Activated CD8-positive, alpha-beta memory T cell treated with anti-CD3 and anti-CD28 coated beads, Interleukin-2, amount 50 U/mL, for 4 hours (primary cell): ENCODE measurements at regions not wholly inside any gene's neighbourhood (a gene's known extent, or its start where the extent isn't known, plus 50 kb on each side); places are given as distances from the start of the nearest gene placed in this dataset.

Source experiments
- DNase-seq: peaks from one replicate; pipeline ENCODE4 v3.0.0-alpha.2; 2020

DNA sequence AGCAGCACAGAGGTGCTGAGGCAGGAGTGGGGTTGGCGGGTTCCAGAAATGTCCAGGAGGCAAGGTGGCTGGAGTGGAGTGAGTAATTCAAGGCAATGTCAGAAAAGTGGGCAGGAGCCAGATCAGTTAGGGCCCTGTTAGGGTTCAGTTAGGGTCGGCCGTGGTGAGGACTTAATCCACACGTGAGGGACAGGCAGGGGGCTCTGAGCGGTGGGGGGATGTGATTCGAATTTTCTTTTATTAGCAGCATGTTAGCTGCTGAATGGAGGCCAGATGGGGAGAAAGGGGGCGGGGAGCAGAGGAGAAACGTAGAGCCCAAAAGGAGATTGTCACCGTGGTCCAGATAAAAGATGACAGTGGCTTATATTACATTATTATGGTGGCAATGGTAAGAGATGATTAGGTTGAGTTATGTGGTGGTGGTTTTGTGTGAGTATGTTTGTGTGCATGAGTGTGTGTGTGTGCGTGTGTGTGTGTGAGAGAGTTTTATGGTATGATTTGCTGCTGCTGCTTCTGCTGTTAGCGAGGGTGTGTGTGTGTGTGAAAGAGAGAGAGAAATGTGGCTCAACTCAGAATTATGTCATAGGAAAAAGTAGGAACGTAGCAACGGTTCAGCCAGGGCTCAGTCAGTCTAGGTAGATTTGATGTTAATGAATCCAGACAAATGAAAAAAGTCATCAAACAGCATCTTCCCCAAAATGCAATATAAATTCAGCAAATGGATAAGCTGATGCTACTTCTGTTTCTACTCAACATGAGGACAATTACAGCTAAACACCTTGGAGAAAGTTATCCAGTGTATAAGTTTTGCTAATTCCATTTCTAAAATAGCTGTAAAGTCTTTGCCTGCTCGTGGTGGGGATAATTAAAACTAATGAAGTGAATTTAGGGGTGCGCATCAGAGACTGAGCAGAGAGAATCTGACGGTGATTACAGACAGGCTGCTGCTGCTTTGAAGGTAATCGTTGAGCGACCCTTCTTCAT is 390.6 kb downstream of the HAPSTR1 start:
- DNase-seq: no peak

DNA sequence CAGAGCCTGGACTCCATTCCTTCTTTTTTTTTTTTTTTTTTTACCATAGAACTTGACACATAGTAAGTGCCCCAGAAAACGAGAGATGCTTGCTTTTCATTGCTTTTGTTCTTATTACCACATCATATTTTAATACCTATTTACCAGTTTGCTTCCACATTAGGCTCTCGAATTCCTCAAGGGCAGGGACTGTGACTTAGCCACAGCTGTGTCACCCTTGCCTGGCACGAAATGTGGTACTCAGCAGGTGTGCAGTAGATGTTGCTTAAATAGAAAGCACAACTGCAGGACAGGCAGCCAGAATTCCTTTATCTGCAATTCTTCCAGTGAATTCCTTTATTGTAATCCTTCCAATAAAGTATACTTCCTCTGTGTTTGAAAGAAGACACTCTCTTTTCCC is 393.0 kb downstream of the HAPSTR1 start:
- no peak for DNase-seq

DNA sequence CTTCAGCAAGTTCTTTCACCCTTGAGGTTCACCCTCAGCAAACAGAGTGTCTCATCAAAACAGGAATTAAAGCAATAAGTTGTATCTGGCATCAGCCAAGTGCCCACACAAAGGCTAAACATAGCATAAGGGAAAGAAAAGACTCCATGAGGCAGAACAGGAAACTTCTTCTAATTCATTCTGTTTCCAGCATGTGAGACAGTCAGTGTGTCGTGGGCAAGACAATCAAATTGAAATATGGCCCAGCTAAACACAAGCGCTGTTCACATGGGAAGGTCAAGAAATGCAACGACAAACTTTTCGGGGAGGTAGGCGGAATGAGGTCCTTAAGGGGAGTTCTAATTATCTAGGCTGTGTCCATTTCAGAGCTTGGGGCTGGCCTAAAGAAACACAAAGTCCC is 393.4 kb downstream of the HAPSTR1 start:
- DNase-seq: no peak

DNA sequence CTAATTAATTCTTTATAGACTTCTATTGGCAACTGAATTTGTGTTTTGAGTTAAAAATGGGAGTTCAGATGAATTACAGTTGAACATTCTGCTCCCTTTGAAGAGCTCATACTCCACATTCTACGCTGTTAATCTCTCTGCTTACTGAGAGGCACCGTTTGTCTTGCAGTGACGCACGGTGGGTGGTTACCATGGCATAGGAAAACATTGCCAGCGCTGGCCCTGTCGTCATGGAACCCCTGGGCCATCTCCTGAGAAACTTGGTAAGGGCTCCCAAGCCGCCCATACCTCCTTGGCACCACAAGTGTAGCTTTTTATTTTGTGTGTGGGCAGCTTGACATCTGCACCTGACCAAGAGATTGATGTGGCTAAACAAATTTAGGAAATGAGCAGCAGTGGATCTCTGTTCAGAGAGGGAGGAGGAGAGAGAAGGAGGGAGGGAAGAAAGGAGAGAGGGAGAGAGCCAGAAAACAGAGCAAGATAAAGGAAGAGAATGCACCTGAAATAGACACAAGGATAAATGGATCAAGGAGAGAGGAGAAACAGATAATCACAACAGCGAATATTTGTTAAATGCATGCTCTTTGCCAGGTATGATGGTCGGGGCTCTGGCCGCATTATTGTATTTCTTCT is 398.5 kb downstream of the HAPSTR1 start:
- DNase-seq: no peak

DNA sequence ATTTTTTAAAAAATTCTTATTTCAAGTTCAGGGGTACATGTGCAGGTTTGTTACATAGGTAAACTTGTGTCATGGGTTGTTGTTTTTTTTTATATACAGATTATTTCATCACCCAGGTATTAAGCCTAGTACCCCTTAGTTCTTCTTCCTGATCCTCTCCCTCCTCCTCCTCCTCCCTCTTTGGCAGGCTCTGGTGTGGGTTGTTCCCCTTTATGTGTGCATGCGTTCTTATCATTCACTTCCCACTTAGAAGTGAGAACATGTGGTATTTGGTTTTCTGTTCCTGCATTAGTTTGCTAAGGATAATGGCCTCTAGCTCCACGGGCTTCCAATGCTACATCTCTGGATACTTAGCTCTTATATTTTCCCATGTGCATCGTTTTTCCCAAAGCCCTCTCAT is 404.4 kb downstream of the HAPSTR1 start:
- no peak for DNase-seq

DNA sequence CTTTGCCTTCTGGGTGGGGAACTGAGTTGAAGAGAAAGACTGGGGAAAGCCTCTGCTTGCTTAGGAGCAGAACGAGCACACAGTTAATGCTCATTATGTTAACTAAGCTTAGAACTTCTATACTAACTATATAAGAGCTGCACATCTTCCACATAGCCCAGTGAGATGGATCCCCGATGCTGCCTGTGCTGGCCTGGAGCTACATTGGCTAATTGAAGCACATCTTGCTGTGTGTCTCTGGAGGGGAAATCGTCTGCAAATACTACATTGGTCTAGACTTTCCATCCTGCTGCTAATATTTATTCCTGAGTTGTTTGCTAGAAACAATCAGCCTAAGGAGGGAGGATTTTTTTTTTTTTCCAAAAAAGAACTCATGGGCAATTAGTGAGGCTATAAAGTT is 406.3 kb downstream of the HAPSTR1 start:
- no peak for DNase-seq

DNA sequence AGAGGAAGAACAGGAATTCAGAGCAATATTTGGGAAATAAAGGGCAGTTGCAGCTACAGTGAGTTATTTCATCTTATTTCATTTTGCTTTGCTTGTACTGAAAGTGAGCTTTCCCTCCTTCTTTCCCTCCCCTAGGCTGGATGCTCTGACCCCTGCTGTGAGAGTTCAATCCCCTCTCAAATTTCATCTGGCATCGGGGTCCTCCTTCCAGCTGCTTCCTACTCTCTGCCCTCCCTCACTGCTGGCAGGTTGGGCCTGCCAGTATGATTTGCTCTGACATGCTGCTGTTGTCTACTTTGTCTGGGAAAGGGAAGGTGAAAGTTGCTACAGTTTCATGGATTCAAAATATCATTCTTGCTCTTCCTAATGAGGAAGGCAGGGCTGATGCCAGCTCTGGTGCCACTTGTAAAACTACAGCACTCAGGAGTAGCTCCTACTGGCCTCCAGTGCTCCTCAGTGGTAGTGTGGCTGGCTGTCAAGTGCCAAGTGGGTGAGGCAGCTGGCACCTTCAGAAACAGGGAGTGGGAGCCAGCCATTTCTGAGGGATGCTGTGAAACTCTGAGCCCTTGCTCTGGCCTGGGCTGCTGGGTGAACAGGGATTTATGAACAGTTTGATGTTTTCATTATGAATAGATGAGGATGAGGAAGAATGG is 408.6 kb downstream of the HAPSTR1 start:
- DNase-seq: no peak

DNA sequence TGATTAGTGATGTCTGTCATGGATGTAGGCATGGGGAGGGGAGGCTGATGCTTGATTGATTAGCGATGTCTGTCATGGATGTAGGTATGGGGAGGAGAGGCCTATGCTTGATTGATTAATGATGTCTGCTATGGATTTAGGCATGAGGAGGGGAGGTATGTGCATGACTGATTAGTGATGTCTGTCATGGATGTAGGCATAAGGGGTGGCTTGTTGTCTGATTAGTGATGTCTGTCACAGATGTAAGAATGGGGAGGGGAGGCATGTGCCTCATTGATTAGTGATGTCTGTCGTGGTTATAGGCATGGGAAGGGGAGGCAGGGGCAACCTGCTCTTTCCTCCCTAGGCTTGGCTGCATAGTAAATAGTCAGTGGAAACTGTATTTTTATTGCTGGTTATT is 409.4 kb downstream of the HAPSTR1 start:
- no peak for DNase-seq

DNA sequence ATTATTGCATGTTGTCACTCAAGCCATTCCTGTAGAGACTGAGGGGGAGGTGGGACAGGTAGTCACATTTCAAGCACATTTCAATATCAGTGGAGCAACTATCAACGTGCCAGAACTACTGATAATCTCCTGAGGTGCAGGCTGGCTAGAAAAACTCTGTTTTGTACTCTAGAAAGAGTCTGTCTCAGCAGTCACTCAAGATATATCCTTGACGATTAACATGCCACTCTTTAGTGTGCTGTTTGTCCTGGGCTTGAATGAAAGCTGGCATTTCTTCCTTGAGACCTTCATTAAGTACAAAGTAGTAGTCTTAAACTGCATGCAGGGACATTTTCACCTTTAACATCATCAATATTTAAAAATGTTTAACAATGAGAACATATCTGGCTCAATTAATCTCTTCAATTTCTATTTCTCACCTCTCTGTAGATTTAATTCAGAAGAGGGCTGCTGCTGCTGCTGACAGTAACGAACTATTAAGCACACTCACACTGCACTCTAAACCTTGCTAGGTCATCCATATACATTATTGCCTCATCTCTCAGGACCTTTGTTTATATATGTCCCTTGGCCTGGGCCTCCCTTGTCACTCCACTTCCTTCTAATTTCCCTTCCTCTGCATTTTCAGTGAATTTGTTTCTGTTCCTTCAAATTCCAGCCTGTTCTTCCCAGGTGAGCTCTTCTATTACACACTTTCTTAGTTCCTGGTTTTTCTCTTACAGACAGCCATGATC is 412.0 kb downstream of the HAPSTR1 start:
- DNase-seq: no peak

DNA sequence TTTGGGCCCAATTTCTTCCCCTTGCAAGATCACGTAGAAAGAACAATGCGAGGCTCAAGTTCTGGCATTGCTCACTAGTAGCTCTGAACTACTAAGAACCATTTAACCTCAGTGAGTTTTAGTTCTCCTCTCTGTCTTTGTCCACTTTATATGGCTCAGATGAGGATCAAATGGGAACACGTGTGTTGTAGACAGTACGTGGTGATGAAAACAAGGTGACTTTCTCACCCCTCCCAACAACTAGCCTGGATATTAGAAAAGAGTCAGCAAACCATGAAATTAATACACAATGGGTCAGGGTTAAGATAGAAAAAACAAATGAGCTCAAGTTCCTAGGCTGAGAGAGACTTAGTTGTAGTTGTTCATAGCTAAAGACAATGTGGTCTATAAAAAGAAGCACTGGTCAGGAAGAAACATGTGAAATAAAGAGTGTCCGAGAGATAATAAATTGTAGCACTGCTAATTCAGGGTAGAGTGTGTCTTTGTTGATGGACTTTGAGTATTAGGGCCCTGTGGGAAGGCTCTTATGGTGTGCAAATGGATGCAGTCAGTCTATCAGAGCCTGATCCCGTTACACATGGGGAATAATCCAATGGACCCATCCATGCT is 417.0 kb downstream of the HAPSTR1 start:
- DNase-seq: no peak

DNA sequence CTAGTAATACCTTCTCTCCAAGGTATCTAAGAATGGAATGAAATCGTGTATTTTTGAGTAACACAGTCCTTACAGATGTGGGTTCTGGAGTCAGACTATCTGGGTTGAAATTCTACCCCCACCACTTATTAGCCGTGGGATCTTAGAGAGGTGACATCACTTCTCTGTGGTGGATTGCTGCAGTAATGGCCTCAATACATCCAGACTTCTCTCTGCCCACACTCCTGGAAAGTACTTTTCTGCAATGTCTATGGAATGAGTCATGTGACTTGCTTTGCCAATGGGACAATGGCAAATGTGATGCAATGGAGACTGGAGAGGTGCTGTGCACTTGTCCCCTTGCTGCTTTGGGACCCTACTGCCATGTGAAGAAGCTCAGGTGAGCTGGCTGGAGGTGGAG is 418.2 kb downstream of the HAPSTR1 start:
- no peak for DNase-seq

DNA sequence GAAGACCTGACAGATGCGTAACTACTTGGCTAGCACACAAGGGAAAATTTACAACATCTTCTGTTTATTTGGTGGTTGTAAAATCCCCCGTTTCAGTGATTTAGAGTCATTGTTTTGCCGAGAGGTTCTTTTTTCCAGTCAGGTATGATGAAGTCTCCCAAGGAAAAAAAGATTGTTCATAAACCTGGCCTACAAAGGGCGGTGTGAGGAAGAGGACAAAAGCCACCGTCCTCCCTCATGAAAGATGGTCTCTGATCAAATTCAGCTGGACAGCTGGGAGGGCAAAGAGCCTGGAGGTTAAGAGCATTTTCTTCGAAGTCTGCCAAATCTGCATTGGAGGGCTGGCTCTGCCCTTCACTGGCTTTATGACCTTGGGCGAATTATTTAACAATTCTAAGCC is 419.9 kb downstream of the HAPSTR1 start:
- DNase-seq: no peak

DNA sequence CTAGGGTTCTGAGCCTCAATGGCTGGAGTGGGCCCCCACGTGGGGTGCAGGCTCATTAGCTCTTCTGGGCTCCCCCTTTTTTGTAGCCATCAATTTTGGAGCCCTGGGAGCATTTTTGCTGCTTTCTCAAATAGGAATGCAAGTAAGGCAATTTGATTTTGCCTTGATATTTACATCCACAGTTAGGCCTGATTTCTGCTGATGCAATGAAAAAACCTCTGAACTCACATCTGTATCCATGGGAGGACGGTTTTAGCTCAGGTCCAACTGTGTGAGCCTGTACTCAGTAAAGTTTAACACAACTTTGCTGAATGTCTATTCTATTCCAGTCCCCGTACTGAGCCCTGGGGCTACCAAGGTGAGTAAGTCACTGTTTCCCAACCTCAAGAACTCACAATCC is 425.0 kb downstream of the HAPSTR1 start:
- DNase-seq: no peak

DNA sequence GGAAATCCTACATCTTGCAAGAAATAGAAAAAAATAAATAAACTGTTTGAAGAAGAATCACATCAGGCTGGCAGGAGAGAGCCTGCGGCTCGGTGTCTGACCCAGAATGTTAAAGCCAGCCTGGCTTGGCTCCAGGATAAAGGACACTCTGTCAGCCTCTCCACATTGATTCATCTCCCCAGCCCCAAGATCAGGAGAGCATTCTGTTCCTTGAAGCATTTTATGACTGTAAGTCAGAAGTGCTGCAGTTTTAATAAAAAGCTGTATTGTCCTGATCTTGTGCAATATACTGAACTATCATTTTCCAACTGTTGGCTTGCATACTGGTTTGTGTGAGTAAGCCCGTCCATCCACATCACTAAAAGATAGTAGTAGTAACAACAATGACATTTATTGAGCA is 426.6 kb downstream of the HAPSTR1 start:
- no peak for DNase-seq

DNA sequence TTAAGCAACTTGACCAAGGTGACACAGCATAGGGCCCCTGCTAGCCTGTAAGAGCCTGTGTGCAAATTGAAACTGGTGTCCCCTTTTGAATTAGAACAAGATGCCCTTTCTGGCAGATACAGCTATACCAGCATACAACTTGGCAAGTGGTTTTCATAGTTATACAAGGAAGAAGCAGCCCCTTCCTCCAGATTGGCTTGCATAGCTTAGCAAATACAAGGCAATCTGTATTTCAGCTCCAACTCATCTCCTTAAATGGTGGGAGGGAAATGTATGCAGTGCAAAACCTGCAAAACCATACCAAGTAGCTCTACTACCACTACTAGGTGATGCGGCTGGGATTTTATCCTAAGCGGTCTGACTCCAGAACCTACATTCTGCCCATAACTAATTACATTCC is 427.1 kb downstream of the HAPSTR1 start:
- DNase-seq: no peak

DNA sequence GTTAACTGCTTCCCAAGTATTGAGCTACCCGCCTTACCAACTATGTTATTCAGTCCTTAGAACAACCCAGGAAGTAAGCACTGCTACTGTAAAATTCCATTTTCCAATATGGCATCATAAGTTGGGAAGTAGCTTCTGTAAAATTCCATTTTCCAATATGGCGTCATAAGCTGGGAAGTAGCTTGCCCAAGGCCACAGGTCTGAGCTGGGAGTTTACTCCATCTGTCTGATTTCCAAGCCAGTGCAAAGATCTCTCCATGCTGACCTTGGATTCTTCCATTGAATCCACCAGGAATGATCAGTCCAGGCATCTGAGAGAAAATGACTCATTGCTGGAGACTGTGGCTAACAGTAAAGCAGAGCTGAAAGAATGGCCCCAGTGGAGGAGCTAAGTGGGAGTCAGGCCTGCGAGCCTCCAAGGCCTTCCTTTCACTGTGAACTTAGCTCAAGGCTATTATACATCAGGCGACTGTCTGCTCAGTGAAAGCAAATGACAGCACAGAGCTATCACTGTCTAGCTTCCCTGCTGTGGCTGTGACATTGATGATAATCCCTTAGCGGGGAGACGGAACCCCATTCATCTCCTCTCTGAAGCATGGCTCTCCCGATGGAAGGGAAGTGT is 430.4 kb downstream of the HAPSTR1 start:
- no peak for DNase-seq

DNA sequence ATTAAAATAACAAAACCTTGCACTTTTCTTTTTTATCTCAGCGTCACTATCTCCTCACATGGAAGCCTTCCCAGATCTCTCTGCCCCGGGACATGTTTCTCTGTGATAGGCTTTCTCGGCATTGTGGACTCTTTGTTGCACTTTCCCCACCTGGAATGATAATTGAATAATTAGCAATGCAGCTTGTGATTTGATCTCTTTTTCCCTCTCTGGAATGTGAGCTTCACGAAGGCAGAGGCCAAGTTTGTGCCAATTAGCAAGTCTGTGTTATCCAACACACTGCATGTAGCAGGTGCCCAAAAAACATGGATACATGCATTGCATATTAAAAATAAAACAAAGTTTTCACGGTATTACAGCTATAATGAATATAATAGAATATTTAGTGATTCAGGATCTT is 431.2 kb downstream of the HAPSTR1 start:
- DNase-seq: no peak

DNA sequence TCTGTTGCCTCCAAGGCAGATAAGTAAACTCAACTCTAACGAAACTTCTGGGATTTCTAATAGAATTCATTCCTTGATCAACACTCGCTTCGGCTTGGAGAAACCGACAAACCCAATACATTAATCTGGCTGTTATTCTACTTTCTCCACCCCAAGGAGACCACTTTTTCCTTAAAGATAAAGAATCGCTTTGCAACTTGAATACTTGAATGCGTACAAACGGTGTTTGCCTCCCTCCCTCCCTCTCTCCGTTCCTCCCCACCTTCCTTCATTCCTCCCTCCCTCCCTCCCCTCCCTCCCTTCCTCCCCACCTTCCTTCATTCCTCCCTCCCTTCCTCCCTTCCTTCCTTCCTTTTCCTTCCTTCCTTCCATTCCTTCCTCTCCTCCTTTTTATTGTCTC is 432.6 kb downstream of the HAPSTR1 start:
- no peak for DNase-seq

DNA sequence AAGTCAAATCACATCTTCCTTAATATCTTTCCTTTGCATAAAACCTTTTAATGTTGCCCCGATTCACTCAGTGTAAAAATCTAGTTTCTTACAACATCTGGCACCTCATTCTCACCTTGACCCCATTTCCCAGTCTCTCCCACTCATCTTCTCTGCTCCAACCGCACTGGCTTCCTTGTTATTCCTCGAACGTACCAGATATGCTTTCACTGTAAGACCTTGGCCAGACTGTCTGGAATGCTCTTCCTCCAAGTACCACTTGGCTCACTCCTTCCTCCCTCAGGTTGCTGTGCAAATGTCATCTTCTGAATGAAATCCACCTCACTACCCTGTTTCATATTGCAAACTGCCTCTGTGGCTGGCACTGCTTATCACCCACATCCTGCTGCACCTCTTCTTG is 433.6 kb downstream of the HAPSTR1 start:
- no peak for DNase-seq

DNA sequence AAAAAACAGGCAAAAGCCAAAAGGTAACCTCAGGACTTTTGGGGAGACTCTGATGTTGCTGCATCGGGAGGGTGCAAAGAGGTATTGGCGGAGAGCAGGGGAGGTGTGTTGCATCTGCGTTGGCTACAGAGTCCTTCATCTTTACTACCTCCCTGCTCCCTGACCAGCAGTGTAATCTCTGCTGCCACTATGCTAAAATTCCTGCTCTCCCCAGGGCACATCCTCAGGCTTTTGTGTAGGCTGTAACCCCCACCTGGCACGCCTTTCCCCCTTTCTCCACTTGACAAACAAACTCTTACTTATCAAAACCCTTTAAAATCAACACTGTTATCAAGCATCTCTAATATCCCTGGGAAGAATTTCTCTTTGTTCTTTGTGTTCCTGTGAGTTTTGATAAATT is 435.3 kb downstream of the HAPSTR1 start:
- DNase-seq: no peak

DNA sequence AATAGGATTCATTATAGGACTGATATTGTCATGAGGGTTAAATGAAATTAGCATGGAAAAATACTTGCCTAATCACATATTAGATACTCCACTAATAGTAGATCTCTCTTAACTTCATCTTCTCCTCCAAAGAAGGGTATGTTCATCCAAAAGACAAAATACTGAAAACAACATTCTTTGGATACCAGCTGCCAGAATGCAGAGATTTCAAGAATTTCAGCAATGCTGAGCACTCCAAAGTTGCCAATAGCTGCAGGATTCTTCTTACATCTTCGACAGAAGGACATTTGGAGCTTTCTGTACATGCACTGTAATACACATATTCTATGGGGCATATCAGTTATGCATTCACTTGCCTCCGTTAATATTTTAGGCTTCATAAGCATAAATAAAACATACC is 436.5 kb downstream of the HAPSTR1 start:
- no peak for DNase-seq

DNA sequence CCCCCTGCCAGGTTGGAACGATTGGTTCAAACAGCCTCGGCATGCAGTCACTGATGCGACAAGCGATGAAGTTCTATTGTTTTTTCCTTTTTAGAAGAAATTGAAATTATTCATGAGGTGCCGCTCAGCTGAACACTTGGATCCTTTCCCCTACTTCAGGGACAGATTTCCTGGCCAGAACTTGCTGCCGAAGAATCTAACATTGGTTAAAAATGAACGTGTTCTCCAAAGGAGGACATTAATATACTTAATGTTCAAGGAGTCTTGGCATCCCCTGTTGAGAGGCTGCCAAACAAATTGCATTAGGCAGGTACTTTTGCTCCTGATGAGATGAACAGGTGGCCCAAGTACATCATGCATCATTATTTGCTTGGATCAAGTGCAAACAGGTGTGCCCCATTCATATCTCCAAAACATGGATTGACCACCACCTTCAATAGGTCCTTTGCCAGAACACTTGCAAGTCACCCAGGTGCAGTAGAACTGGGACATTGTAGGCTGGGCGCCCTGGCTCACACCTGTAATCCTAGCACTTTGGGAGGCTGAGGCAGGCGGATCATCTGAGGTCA is 437.2 kb downstream of the HAPSTR1 start:
- no peak for DNase-seq
